HEK293 (cell line): ENCODE measurements at regions not wholly inside any gene's neighbourhood (a gene's known extent, or its start where the extent isn't known, plus 50 kb on each side); places are given as distances from the start of the nearest gene placed in this dataset.

ENCODE experiments used
- CTCF ChIA-PET: fragments of 350-600 bp; formaldehyde crosslinking; extraction: SDS; loops from one replicate; lab custom pipeline; 2021; ENCODE audit warnings: antibody characterized with exemption; lab: Yijun Ruan, JAX
- POLR2A ChIA-PET: fragments of 300-600 bp; formaldehyde crosslinking; extraction: SDS; loops from one replicate; lab custom pipeline; 2020; ENCODE audit warnings: antibody characterized with exemption, inconsistent platforms; lab: Yijun Ruan, JAX
- H3K27ac ChIP-seq: fragments of 200-500 bp; sonication (Bioruptor generic); 2 replicates; pipeline ENCODE4 v1.5.1; 2014; ENCODE audit warnings: low read depth, low read length, control low read depth, inconsistent platforms; ENCODE audit errors: extremely low read depth
- H3K36me3 ChIP-seq, 2 experiments: fragments of 200-500 bp in 1 of 2; sonication (Bioruptor generic) in 1 of 2; 1 replicate in 1 of 2; 2 replicates in 1 of 2; pipeline ENCODE4 v1.5.1; 2014 to 2017; ENCODE audit warnings: inconsistent platforms in 2 of 2, low read length in 2 of 2; ENCODE audit not compliant: control insufficient read depth in 2 of 2, insufficient read depth in 1 of 2
- H3K4me1 ChIP-seq: fragments of 200-500 bp; sonication (Bioruptor generic); 2 replicates; pipeline ENCODE4 v1.5.1; 2014; ENCODE audit warnings: mild to moderate bottlenecking, low read length, inconsistent platforms; ENCODE audit not compliant: control insufficient read depth, insufficient read depth
- H3K4me3 ChIP-seq: 2 replicates; pipeline ENCODE4 v1.5.1; 2011; ENCODE audit warnings: low read depth, mild to moderate bottlenecking, control low read depth, low read length, moderate library complexity
- H3K9me3 ChIP-seq: fragments of 200-500 bp; sonication (Bioruptor generic); 2 replicates; pipeline ENCODE4 v1.5.1; 2014; ENCODE audit warnings: low read depth, low read length, inconsistent platforms; ENCODE audit not compliant: control insufficient read depth, insufficient read depth
- FEZF1 ChIP-seq: fragments of 450-650 bp; formaldehyde crosslinking; IDR thresholded peaks from 2 replicates; pipeline ENCODE4 v1.5.1; 2016; ENCODE audit warnings: missing biosample characterization, missing genetic modification characterization
- ZFHX2 ChIP-seq: fragments of 450-650 bp; formaldehyde crosslinking; conservative IDR thresholded peaks from 2 replicates; pipeline ENCODE4 v1.5.1; 2016; ENCODE audit warnings: missing biosample characterization, missing genetic modification characterization
- ZNF10 ChIP-seq: fragments of 450-650 bp; formaldehyde crosslinking; IDR thresholded peaks from 2 replicates; pipeline ENCODE4 v1.5.1; 2017; ENCODE audit warnings: missing biosample characterization, missing genetic modification characterization
- ZNF112 ChIP-seq: fragments of 450-650 bp; formaldehyde crosslinking; IDR thresholded peaks from 2 replicates; pipeline ENCODE4 v1.5.0; 2017; ENCODE audit warnings: missing biosample characterization, missing genetic modification characterization
- ZNF155 ChIP-seq: fragments of 450-650 bp; formaldehyde crosslinking; IDR thresholded peaks from 2 replicates; pipeline ENCODE4 v1.5.1; 2016; ENCODE audit warnings: missing biosample characterization, missing genetic modification characterization
- ZNF239 ChIP-seq: fragments of 450-650 bp; formaldehyde crosslinking; IDR thresholded peaks from 2 replicates; pipeline ENCODE4 v1.5.1; 2016; ENCODE audit warnings: missing biosample characterization, missing genetic modification characterization
- ZNF362 ChIP-seq: fragments of 450-650 bp; formaldehyde crosslinking; IDR thresholded peaks from 2 replicates; pipeline ENCODE4 v1.5.1; 2016; ENCODE audit warnings: missing biosample characterization, missing genetic modification characterization
- ZNF513 ChIP-seq: fragments of 450-650 bp; IDR thresholded peaks from 2 replicates; pipeline ENCODE4 v1.5.1; 2018; ENCODE audit warnings: missing biosample characterization, missing genetic modification characterization
- ZNF610 ChIP-seq: fragments of 450-650 bp; formaldehyde crosslinking; IDR thresholded peaks from 2 replicates; pipeline ENCODE4 v1.5.1; 2016; ENCODE audit warnings: missing biosample characterization, missing genetic modification characterization, borderline replicate concordance
- ZNF701 ChIP-seq: fragments of 450-650 bp; formaldehyde crosslinking; IDR thresholded peaks from 2 replicates; pipeline ENCODE4 v1.5.1; 2016; ENCODE audit warnings: missing biosample characterization, missing genetic modification characterization
- ZNF785 ChIP-seq: fragments of 450-650 bp; formaldehyde crosslinking; IDR thresholded peaks from 2 replicates; pipeline ENCODE4 v1.5.1; 2016; ENCODE audit warnings: missing biosample characterization, missing genetic modification characterization
- TF ChIP-seq, protein P1 (sequence below): fragments of 450-650 bp; formaldehyde crosslinking; IDR thresholded peaks from 2 replicates; pipeline ENCODE4 v1.5.1; 2016; ENCODE audit warnings: missing biosample characterization, missing genetic modification characterization, borderline replicate concordance
- TF ChIP-seq, protein P2 (sequence below): fragments of 450-650 bp; formaldehyde crosslinking; IDR thresholded peaks from 2 replicates; pipeline ENCODE4 v1.5.1; 2017; ENCODE audit warnings: missing biosample characterization, missing genetic modification characterization

DNA sequence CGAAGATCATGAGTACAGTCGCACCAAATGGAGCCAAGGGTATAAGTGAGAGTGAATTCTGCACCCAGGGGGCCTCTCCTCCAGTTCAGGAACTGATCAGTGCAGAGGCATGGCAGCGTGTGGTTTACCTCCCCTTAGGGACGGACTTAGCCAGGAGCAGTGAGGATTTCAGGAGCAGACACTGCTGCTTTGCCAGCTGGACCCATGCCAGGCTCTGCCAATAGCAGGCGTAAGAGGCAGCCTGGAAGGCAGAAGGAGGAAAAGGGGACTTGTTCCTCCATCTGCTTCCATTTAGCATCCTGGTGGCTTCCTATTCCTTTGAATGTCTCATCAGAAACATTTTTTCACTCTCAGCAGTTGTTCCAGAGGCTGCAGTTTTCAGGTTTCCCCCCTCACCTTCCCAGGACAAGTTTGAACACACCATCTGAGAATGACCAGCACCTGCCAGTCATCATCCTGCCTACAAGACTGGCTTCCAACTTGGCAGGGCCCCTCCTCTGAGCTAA, 137.0 kb upstream of the LMNTD1 start (continued):
- TF ChIP-seq ZNF610 (tag by site-specific recombination) (no peak; the same call in 1 of the 2 replicates), ZNF701 (tag by site-specific recombination) (no peak), ZNF112 (tag by site-specific recombination) (no peak), FEZF1 (tag by site-specific recombination) (peak; percentile 74)

DNA sequence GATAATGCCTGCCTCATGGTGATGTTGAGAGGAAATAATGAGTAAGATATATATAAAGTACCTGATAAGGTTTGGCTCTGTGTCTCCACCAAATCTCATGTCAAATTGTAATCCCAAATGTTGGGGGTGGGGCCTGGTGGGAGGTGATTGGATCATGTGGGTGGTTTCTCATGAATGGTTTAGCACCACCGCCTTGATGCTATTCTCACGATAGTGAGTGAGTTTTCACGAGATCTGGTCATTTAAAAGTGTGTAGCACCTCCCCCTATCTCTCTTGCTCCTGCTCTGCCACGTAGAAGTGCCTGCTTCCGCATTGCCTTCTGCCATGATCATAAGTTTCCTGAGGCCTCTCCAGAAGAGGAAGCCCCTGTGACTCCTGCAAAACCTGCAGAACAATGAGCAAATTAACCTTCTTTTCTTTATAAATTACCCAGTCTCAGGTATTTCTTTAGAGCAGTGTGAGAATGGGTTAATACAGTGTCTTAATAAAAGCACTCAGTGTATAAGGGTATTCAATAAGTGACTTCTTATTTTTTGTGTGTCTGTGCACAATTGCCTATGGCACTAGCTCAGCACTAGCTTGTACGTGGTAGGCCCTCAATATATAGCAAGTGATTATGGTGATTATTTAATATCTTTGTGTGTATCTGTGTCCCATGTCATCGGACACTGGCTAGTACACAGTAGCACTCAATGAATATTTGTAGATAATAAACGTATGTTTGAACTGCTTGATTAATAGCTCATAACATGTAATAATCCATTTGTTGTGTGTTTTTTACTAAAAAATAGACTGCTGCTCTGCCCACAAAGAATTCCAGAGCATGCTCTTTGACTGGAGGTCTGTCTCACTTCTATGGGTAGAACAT, 138.1 kb upstream of the LMNTD1 start:
- H3K9me3 ChIP-seq: no peaks in the 10 kb centered on the region
- H3K4me1 ChIP-seq: peaks cover 43% of the 10 kb centered on the region
- H3K4me3 ChIP-seq: no peak overlapping the region
- ChIA-PET CTCF (interaction anchor here (0.6 kb wide), 1 partner anchor 303 kb away, joined by 3 read pairs; no protein-coding TSS in a partner anchor), POLR2A (no interaction called here)
- no peaks in the 10 kb centered on the region for H3K36me3 ChIP-seq
- peak overlapping the region; percentile 95 for H3K27ac ChIP-seq
- TF ChIP-seq ZNF155 (tag by site-specific recombination) (no peak), ZFHX2 (tag by site-specific recombination) (peak; percentile 70), ZNF785 (tag by site-specific recombination) (no peak), ZNF239 (peak; percentile 90), ZNF10 (tag by site-specific recombination) (no peak), ZNF513 (tag by site-specific recombination) (0 out of 2 replicates have a peak, but pooled peaks have one; percentile 5), ZNF362 (tag by site-specific recombination) (no peak)
- TF ChIP-seq, protein P1, sequence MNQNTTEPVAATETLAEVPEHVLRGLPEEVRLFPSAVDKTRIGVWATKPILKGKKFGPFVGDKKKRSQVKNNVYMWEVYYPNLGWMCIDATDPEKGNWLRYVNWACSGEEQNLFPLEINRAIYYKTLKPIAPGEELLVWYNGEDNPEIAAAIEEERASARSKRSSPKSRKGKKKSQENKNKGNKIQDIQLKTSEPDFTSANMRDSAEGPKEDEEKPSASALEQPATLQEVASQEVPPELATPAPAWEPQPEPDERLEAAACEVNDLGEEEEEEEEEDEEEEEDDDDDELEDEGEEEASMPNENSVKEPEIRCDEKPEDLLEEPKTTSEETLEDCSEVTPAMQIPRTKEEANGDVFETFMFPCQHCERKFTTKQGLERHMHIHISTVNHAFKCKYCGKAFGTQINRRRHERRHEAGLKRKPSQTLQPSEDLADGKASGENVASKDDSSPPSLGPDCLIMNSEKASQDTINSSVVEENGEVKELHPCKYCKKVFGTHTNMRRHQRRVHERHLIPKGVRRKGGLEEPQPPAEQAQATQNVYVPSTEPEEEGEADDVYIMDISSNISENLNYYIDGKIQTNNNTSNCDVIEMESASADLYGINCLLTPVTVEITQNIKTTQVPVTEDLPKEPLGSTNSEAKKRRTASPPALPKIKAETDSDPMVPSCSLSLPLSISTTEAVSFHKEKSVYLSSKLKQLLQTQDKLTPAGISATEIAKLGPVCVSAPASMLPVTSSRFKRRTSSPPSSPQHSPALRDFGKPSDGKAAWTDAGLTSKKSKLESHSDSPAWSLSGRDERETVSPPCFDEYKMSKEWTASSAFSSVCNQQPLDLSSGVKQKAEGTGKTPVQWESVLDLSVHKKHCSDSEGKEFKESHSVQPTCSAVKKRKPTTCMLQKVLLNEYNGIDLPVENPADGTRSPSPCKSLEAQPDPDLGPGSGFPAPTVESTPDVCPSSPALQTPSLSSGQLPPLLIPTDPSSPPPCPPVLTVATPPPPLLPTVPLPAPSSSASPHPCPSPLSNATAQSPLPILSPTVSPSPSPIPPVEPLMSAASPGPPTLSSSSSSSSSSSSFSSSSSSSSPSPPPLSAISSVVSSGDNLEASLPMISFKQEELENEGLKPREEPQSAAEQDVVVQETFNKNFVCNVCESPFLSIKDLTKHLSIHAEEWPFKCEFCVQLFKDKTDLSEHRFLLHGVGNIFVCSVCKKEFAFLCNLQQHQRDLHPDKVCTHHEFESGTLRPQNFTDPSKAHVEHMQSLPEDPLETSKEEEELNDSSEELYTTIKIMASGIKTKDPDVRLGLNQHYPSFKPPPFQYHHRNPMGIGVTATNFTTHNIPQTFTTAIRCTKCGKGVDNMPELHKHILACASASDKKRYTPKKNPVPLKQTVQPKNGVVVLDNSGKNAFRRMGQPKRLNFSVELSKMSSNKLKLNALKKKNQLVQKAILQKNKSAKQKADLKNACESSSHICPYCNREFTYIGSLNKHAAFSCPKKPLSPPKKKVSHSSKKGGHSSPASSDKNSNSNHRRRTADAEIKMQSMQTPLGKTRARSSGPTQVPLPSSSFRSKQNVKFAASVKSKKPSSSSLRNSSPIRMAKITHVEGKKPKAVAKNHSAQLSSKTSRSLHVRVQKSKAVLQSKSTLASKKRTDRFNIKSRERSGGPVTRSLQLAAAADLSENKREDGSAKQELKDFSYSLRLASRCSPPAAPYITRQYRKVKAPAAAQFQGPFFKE (tag by site-specific recombination): no peak
- TF ChIP-seq, protein P2, sequence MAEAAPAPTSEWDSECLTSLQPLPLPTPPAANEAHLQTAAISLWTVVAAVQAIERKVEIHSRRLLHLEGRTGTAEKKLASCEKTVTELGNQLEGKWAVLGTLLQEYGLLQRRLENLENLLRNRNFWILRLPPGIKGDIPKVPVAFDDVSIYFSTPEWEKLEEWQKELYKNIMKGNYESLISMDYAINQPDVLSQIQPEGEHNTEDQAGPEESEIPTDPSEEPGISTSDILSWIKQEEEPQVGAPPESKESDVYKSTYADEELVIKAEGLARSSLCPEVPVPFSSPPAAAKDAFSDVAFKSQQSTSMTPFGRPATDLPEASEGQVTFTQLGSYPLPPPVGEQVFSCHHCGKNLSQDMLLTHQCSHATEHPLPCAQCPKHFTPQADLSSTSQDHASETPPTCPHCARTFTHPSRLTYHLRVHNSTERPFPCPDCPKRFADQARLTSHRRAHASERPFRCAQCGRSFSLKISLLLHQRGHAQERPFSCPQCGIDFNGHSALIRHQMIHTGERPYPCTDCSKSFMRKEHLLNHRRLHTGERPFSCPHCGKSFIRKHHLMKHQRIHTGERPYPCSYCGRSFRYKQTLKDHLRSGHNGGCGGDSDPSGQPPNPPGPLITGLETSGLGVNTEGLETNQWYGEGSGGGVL (tag by site-specific recombination): no peak
